Neural progenitor cell (in vitro differentiated cells): ENCODE measurements at regions not wholly inside any gene's neighbourhood (a gene's known extent, or its start where the extent isn't known, plus 50 kb on each side); places are given as distances from the start of the nearest gene placed in this dataset.

Experiments
- EZH2 ChIP-seq: fragments of 200-600 bp; sonication (generic); IDR thresholded peaks from 2 replicates; pipeline ENCODE4 v1.6.1; 2017; ENCODE audit warnings: antibody characterized with exemption, mild to moderate bottlenecking, moderate library complexity
- EZH2phosphoT487 ChIP-seq: fragments of 200-600 bp; sonication (generic); IDR thresholded peaks from 2 replicates; pipeline ENCODE4 v1.6.1; 2017; ENCODE audit warnings: antibody characterized with exemption
- TF ChIP-seq, protein P1 (sequence below): fragments of 200-600 bp; sonication (generic); IDR thresholded peaks from 2 replicates; pipeline ENCODE4 v1.5.1; 2017; ENCODE audit warnings: antibody characterized with exemption, mild to moderate bottlenecking

DNA sequence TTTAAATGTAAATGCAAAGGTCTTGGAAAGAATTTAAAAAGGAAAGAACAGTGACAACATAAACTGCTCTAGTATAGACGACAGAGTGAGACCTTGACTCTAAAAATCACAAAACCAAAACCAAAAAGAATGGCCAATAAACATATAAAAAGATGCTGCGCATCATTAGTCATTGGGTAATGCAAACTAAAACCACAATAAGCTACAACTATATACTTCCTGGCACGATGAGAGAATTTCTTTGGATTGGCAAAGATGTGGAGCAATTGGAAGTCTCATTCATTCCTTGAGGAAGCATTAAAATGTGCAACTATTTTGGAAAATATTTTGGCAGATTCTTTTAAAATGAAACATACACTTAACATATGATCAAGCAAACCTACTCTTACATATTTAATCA is 98.7 kb upstream of the ZPLD1 start:
- TF ChIP-seq EZH2phosphoT487 (no peak), EZH2 (no peak)
- TF ChIP-seq, protein P1, sequence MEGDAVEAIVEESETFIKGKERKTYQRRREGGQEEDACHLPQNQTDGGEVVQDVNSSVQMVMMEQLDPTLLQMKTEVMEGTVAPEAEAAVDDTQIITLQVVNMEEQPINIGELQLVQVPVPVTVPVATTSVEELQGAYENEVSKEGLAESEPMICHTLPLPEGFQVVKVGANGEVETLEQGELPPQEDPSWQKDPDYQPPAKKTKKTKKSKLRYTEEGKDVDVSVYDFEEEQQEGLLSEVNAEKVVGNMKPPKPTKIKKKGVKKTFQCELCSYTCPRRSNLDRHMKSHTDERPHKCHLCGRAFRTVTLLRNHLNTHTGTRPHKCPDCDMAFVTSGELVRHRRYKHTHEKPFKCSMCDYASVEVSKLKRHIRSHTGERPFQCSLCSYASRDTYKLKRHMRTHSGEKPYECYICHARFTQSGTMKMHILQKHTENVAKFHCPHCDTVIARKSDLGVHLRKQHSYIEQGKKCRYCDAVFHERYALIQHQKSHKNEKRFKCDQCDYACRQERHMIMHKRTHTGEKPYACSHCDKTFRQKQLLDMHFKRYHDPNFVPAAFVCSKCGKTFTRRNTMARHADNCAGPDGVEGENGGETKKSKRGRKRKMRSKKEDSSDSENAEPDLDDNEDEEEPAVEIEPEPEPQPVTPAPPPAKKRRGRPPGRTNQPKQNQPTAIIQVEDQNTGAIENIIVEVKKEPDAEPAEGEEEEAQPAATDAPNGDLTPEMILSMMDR: no peak
